IMR-90 (cell line): ENCODE measurements at regions not wholly inside any gene's neighbourhood (a gene's known extent, or its start where the extent isn't known, plus 50 kb on each side); places are given as distances from the start of the nearest gene placed in this dataset.

Experiments
- ATAC-seq: fragments of 200-7000 bp; cut with Tn5 transposase; 2 replicates; pipeline ENCODE4 v1.9.1; 2020; ENCODE audit warnings: low read depth, mild to moderate bottlenecking, moderate library complexity
- BruUV-seq: library from RNA; stranded (reverse); fragments of 400-500 nt; replicated peaks from 2 replicates; lab custom pipeline; 2021; lab: Mats Ljungman, UMichigan
- CTCF ChIA-PET: fragments of 300-600 bp; formaldehyde crosslinking; extraction: SDS; loops from one replicate; lab custom pipeline; 2021; ENCODE audit warnings: antibody characterized with exemption; lab: Yijun Ruan, JAX
- POLR2A ChIA-PET: fragments of 300-600 bp; sonication (Branson Sonifier 250); formaldehyde crosslinking; loops from one replicate; lab custom pipeline; 2022; ENCODE audit warnings: antibody characterized with exemption; ENCODE audit not compliant: unreplicated experiment; lab: Charles Lee
- DNase-seq: peaks from one replicate; pipeline ENCODE4 v3.0.0; 2013
- H2AFZ ChIP-seq: replicated peaks from 2 replicates; pipeline ENCODE3; 2013; ENCODE audit warnings: low read length, mild to moderate bottlenecking; ENCODE audit not compliant: poor library complexity
- H2AK5ac ChIP-seq: 2 replicates; pipeline ENCODE4 v1.6.1; 2013; ENCODE audit warnings: low read depth, low read length, inconsistent platforms
- H2AK9ac ChIP-seq: replicated peaks from 2 replicates; pipeline ENCODE3; 2013; ENCODE audit warnings: mild to moderate bottlenecking, low read depth, low read length, moderate library complexity; ENCODE audit not compliant: poor library complexity
- H2BK120ac ChIP-seq: 2 replicates; pipeline ENCODE4 v1.6.1; 2013; ENCODE audit warnings: low read depth, low read length, inconsistent platforms
- H2BK15ac ChIP-seq: 3 replicates; pipeline ENCODE4 v1.6.1; 2013; ENCODE audit warnings: low read depth, low read length, inconsistent platforms
- H2BK20ac ChIP-seq: 2 replicates; pipeline ENCODE4 v1.6.1; 2013; ENCODE audit warnings: low read depth, mild to moderate bottlenecking, inconsistent platforms, low read length, moderate library complexity
- H2BK5ac ChIP-seq: 2 replicates; pipeline ENCODE4 v1.6.1; 2013; ENCODE audit warnings: mild to moderate bottlenecking, low read depth, low read length, inconsistent platforms; ENCODE audit not compliant: poor library complexity, severe bottlenecking
- H3K14ac ChIP-seq: replicated peaks from 2 replicates; pipeline ENCODE4 v1.6.1; 2013; ENCODE audit warnings: low read depth, low read length, inconsistent platforms
- H3K18ac ChIP-seq: 2 replicates; pipeline ENCODE4 v1.6.1; 2013; ENCODE audit warnings: low read depth, low read length, control low read depth
- H3K23ac ChIP-seq: 2 replicates; pipeline ENCODE4 v1.6.1; 2013; ENCODE audit warnings: low read depth, low read length, inconsistent platforms
- H3K27ac ChIP-seq: 2 replicates; pipeline ENCODE4 v1.5.1; 2013; ENCODE audit warnings: mild to moderate bottlenecking, control low read depth, low read length; ENCODE audit not compliant: insufficient read depth
- H3K27me3 ChIP-seq: 2 replicates; pipeline ENCODE4 v1.6.1; 2013; ENCODE audit warnings: low read length; ENCODE audit not compliant: control insufficient read depth, insufficient read depth
- H3K36me3 ChIP-seq: 2 replicates; pipeline ENCODE4 v1.6.1; 2013; ENCODE audit warnings: low read length, mixed read lengths; ENCODE audit not compliant: control insufficient read depth, insufficient read depth
- H3K4ac ChIP-seq: 2 replicates; pipeline ENCODE4 v1.6.1; 2013; ENCODE audit warnings: low read depth, low read length, inconsistent platforms
- H3K4me1 ChIP-seq: 2 replicates; pipeline ENCODE4 v1.6.1; 2013; ENCODE audit warnings: low read length, mixed read lengths; ENCODE audit not compliant: control insufficient read depth, insufficient read depth
- H3K4me2 ChIP-seq: 2 replicates; pipeline ENCODE4 v1.6.1; 2013; ENCODE audit warnings: low read depth, mild to moderate bottlenecking, control low read depth, low read length, moderate library complexity
- H3K4me3 ChIP-seq: 2 replicates; pipeline ENCODE4 v1.5.1; 2013; ENCODE audit warnings: low read depth, mild to moderate bottlenecking, control low read depth, low read length, moderate library complexity; ENCODE audit not compliant: insufficient read depth
- H3K56ac ChIP-seq: 2 replicates; pipeline ENCODE4 v1.6.1; 2013; ENCODE audit warnings: low read length, inconsistent platforms; ENCODE audit not compliant: insufficient read depth; ENCODE audit errors: extremely low read depth
- H3K79me1 ChIP-seq, 2 experiments: 2 replicates each; pipeline ENCODE4 v1.6.1; 2013; ENCODE audit warnings: low read length in 2 of 2, inconsistent platforms in 1 of 2, low read depth in 1 of 2
- H3K9ac ChIP-seq: 2 replicates; pipeline ENCODE4 v1.6.1; 2013; ENCODE audit warnings: low read depth, low read length, control low read depth
- H3K9me1 ChIP-seq: 2 replicates; pipeline ENCODE4 v1.6.1; 2013; ENCODE audit warnings: low read length, inconsistent platforms; ENCODE audit not compliant: insufficient read depth
- H3K9me3 ChIP-seq: 2 replicates; pipeline ENCODE4 v1.6.1; 2013; ENCODE audit warnings: low read length; ENCODE audit not compliant: control insufficient read depth, insufficient read depth
- H4K20me1 ChIP-seq: 2 replicates; pipeline ENCODE4 v1.6.1; 2013; ENCODE audit warnings: low read length, inconsistent platforms; ENCODE audit not compliant: insufficient read depth
- H4K5ac ChIP-seq: 2 replicates; pipeline ENCODE4 v1.6.1; 2013; ENCODE audit warnings: mild to moderate bottlenecking, low read depth, low read length, control low read depth
- H4K8ac ChIP-seq, 2 experiments: 2 replicates each; pipeline ENCODE4 v1.6.1; 2013; ENCODE audit warnings: low read depth in 2 of 2, low read length in 2 of 2, control low read depth in 1 of 2, inconsistent platforms in 1 of 2
- H4K91ac ChIP-seq: 2 replicates; pipeline ENCODE4 v1.6.1; 2013; ENCODE audit warnings: low read depth, low read length, inconsistent platforms; ENCODE audit not compliant: insufficient read depth
- CEBPB ChIP-seq: IDR thresholded peaks from 2 replicates; pipeline ENCODE4 v1.6.1; 2012; ENCODE audit warnings: low read depth, low read length, improper control_type of control experiment
- CHD1 ChIP-seq: IDR thresholded peaks from 2 replicates; pipeline ENCODE4 v1.6.1; 2012; ENCODE audit warnings: low read depth, low read length, improper control_type of control experiment
- FOS ChIP-seq: fragments of 150-350 bp; IDR thresholded peaks from 2 replicates; pipeline ENCODE4 v1.6.1; 2016; ENCODE audit warnings: low read depth, low read length
- MAFK ChIP-seq: IDR thresholded peaks from 2 replicates; pipeline ENCODE4 v1.6.1; 2012; ENCODE audit warnings: low read depth, low read length, improper control_type of control experiment
- MAZ ChIP-seq: IDR thresholded peaks from 2 replicates; pipeline ENCODE4 v1.6.1; 2012; ENCODE audit warnings: low read depth, mild to moderate bottlenecking, low read length, improper control_type of control experiment, moderate library complexity, borderline replicate concordance
- MXI1 ChIP-seq: IDR thresholded peaks from 2 replicates; pipeline ENCODE4 v1.6.1; 2012; ENCODE audit warnings: low read depth, mild to moderate bottlenecking, low read length, moderate library complexity, borderline replicate concordance
- NFE2L2 ChIP-seq: fragments of 150-350 bp; IDR thresholded peaks from 2 replicates; pipeline ENCODE4 v1.6.1; 2016; ENCODE audit warnings: low read depth, mild to moderate bottlenecking, low read length
- POLR2A ChIP-seq: IDR thresholded peaks from 2 replicates; pipeline ENCODE4 v1.6.1; 2012; ENCODE audit warnings: mild to moderate bottlenecking, low read depth, low read length
- RAD21 ChIP-seq: IDR thresholded peaks from 2 replicates; pipeline ENCODE4 v1.6.1; 2012; ENCODE audit warnings: low read length, improper control_type of control experiment
- RCOR1 ChIP-seq: IDR thresholded peaks from 2 replicates; pipeline ENCODE4 v1.6.1; 2012; ENCODE audit warnings: mild to moderate bottlenecking, low read length, improper control_type of control experiment; ENCODE audit not compliant: insufficient replicate concordance
- RFX5 ChIP-seq: IDR thresholded peaks from 2 replicates; pipeline ENCODE4 v1.8.0; 2012; ENCODE audit warnings: low read depth, mild to moderate bottlenecking, low read length, moderate library complexity
- SMC3 ChIP-seq: fragments of 150-350 bp; IDR thresholded peaks from 2 replicates; pipeline ENCODE4 v1.6.1; 2016; ENCODE audit warnings: low read depth, mild to moderate bottlenecking, antibody characterized with exemption, low read length, moderate library complexity
- WGBS, 2 experiments: methylation state at CpG; one replicate each; pipeline versions ENCODE4 v1.1.5 to v1.1.7; 2013; ENCODE audit warnings: missing lambda C conversion rate in 2 of 2; ENCODE audit not compliant: insufficient read length in 1 of 2; ENCODE audit errors: extremely low coverage in 2 of 2; 5-methylcytosine and 5-hydroxymethylcytosine counted together
- dilution Hi-C: fragments of 300-500 bp; cut with HindIII; formaldehyde crosslinking; loops from one replicate; pipeline ENCODE4 v1.14.3; 2018; ENCODE audit warnings: low sequenced_read_pairs; ENCODE audit not compliant: unreplicated experiment
- in situ Hi-C: fragments of 300-500 bp; cut with MboI; formaldehyde crosslinking; loops from 3 replicates; pipeline ENCODE4 v1.14.3; 2019; ENCODE audit warnings: low sequenced_read_pairs, inconsistent platforms, mixed read lengths
- intact Hi-C: fragments of 100-400 bp; cut with micrococcal nuclease; formaldehyde crosslinking; loops from 2 replicates; pipeline ENCODE4 v1.10.0; 2022
- TF ChIP-seq, protein P1 (sequence below): conservative IDR thresholded peaks from 2 replicates; pipeline ENCODE4 v1.5.1; 2012; ENCODE audit warnings: mild to moderate bottlenecking, low read depth, low read length, improper control_type of control experiment
- TF ChIP-seq, protein P2 (sequence below): fragments of 150-350 bp; IDR thresholded peaks from 2 replicates; pipeline ENCODE4 v1.6.1; 2016; ENCODE audit warnings: low read depth, mild to moderate bottlenecking, low read length, moderate library complexity, borderline replicate concordance
- TF ChIP-seq, protein P3 (sequence below): fragments of 150-350 bp; IDR thresholded peaks from 2 replicates; pipeline ENCODE4 v1.6.1; 2017; ENCODE audit warnings: mild to moderate bottlenecking, antibody characterized with exemption, low read length, low read depth

DNA sequence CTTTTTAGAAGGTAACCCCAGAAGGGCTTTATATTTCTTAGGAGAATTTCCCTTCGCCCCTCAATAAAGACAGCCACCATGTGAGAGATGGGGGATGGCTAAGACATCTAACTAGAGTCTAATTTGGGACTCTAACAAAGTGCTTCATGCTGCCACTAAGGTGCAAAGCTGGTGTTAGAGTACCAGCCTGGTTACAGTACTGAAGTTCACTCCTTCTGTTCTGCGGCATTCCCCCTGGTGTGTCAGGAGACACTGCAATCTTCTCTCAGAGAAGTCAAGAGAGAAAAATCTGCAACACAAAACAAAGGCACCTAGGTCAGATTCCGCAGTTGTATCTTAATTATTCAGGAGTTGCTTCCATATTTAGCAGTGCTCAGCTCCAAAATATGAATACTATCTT is 603.0 kb upstream of the CADM1 start:
- Histone ChIP-seq H4K5ac (no peak overlapping the region), H4K91ac (no peak overlapping the region), H2AK5ac (no peak overlapping the region), H2BK20ac (no peak overlapping the region), H3K36me3 (no peaks in the 10 kb centered on the region), H3K4me1 (no peaks in the 10 kb centered on the region), H3K4me2 (no peak overlapping the region), H4K20me1 (no peaks in the 10 kb centered on the region), H2AK9ac (no peak overlapping the region), H2AFZ (no peak overlapping the region), H3K18ac (no peak overlapping the region), H3K9me3 (no peaks in the 10 kb centered on the region), H3K9ac (no peak overlapping the region), H2BK15ac (no peak overlapping the region), H3K27ac (no peak overlapping the region), H3K27me3 (no peaks in the 10 kb centered on the region), H3K4ac (no peak overlapping the region), H3K23ac (no peak overlapping the region), H2BK120ac (no peak overlapping the region), H2BK5ac (no peak overlapping the region), H3K9me1 (no peaks in the 10 kb centered on the region), H3K4me3 (no peak overlapping the region), H3K14ac (no peak overlapping the region), H3K79me1 (no peaks in the 10 kb centered on the region), H3K56ac (no peak overlapping the region), H4K8ac (no peak overlapping the region)
- in situ Hi-C loops (no loop called here), dilution Hi-C loops (no loop called here), intact Hi-C loops (no loop called here)
- no peak for ATAC-seq
- no peak for TF ChIP-seq CEBPB
- TF ChIP-seq RAD21: no peak
- no peak for TF ChIP-seq FOS
- TF ChIP-seq NFE2L2: no peak
- TF ChIP-seq SMC3: no peak
- no peak for TF ChIP-seq RFX5
- no peak for TF ChIP-seq MAZ
- TF ChIP-seq RCOR1: no peak
- no peak for TF ChIP-seq CHD1
- no peak for TF ChIP-seq POLR2A
- TF ChIP-seq, protein P1, sequence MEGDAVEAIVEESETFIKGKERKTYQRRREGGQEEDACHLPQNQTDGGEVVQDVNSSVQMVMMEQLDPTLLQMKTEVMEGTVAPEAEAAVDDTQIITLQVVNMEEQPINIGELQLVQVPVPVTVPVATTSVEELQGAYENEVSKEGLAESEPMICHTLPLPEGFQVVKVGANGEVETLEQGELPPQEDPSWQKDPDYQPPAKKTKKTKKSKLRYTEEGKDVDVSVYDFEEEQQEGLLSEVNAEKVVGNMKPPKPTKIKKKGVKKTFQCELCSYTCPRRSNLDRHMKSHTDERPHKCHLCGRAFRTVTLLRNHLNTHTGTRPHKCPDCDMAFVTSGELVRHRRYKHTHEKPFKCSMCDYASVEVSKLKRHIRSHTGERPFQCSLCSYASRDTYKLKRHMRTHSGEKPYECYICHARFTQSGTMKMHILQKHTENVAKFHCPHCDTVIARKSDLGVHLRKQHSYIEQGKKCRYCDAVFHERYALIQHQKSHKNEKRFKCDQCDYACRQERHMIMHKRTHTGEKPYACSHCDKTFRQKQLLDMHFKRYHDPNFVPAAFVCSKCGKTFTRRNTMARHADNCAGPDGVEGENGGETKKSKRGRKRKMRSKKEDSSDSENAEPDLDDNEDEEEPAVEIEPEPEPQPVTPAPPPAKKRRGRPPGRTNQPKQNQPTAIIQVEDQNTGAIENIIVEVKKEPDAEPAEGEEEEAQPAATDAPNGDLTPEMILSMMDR: no peak
- TF ChIP-seq MXI1: no peak
- TF ChIP-seq, protein P2, sequence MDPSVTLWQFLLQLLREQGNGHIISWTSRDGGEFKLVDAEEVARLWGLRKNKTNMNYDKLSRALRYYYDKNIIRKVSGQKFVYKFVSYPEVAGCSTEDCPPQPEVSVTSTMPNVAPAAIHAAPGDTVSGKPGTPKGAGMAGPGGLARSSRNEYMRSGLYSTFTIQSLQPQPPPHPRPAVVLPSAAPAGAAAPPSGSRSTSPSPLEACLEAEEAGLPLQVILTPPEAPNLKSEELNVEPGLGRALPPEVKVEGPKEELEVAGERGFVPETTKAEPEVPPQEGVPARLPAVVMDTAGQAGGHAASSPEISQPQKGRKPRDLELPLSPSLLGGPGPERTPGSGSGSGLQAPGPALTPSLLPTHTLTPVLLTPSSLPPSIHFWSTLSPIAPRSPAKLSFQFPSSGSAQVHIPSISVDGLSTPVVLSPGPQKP: no peak
- no peak for TF ChIP-seq MAFK
- TF ChIP-seq, protein P3, sequence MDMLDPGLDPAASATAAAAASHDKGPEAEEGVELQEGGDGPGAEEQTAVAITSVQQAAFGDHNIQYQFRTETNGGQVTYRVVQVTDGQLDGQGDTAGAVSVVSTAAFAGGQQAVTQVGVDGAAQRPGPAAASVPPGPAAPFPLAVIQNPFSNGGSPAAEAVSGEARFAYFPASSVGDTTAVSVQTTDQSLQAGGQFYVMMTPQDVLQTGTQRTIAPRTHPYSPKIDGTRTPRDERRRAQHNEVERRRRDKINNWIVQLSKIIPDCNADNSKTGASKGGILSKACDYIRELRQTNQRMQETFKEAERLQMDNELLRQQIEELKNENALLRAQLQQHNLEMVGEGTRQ: no peak
- ChIA-PET POLR2A (no interaction called here), CTCF (no interaction called here)
- WGBS, 2 experiments: no CpG with 5 or more reads among the region's 3 CpGs
- no TSS peak for BruUV-seq
- DNase-seq: no peak
